ENCODE measurements at regions not wholly inside any gene's neighbourhood (a gene's known extent, or its start where the extent isn't known, plus 50 kb on each side); places are given as distances from the start of the nearest gene placed in this dataset.

DNA sequence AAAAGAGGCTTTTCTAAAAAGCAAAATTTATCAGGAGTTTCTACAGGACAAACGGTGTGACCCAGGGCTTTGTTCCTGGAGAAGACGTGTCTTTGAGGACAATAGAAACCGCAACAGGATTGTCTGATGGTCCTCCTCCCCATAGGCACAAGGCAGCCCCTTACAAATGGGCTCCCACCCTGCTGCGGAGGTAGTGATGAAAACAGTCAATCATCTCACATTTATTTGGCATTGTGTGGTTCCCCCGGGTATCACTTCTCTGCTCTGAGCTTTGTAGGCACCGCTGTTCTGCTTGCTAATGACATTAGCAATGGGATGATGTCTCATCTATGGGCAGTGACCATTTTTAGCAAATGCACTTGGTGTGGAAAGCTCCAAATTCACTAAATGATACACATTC lies 155.5 kb upstream of the TMPO start:
- H3K27ac ChIP-seq (ENCODE audit: low read depth, low read length, poor library complexity, severe bottlenecking): no peak overlapping the region
- no peaks in the 10 kb centered on the region for H3K79me2 ChIP-seq (ENCODE audit: insufficient read depth, low read length)
- H3K9ac ChIP-seq (ENCODE audit: low read length): no peak overlapping the region
- no peaks in the 10 kb centered on the region for H4K20me1 ChIP-seq (ENCODE audit: insufficient read depth, low read length)
- H3K9me3 ChIP-seq (ENCODE audit: low read length): no peaks in the 10 kb centered on the region
- no peak overlapping the region for H3K4me2 ChIP-seq (ENCODE audit: low read length)
- TF ChIP-seq, protein P1, sequence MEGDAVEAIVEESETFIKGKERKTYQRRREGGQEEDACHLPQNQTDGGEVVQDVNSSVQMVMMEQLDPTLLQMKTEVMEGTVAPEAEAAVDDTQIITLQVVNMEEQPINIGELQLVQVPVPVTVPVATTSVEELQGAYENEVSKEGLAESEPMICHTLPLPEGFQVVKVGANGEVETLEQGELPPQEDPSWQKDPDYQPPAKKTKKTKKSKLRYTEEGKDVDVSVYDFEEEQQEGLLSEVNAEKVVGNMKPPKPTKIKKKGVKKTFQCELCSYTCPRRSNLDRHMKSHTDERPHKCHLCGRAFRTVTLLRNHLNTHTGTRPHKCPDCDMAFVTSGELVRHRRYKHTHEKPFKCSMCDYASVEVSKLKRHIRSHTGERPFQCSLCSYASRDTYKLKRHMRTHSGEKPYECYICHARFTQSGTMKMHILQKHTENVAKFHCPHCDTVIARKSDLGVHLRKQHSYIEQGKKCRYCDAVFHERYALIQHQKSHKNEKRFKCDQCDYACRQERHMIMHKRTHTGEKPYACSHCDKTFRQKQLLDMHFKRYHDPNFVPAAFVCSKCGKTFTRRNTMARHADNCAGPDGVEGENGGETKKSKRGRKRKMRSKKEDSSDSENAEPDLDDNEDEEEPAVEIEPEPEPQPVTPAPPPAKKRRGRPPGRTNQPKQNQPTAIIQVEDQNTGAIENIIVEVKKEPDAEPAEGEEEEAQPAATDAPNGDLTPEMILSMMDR (IDR thresholded peaks at IDR 0.05; ENCODE audit: low read length): no peak
- no peak overlapping the region for H3K4me3 ChIP-seq (ENCODE audit: low read depth, low read length, poor library complexity, severe bottlenecking)
- no peak overlapping the region for H2AFZ ChIP-seq (ENCODE audit: low read length)
- no peaks in the 10 kb centered on the region for H3K4me1 ChIP-seq (ENCODE audit: insufficient read depth, low read length, severe bottlenecking)
- no peaks in the 10 kb centered on the region for H3K27me3 ChIP-seq (ENCODE audit: insufficient read depth, low read length)
- no peaks in the 10 kb centered on the region for H3K9me2 ChIP-seq (ENCODE audit: low read depth, low read length)
- H3K36me3 ChIP-seq (ENCODE audit: insufficient read depth, low read length): no peaks in the 10 kb centered on the region
- no peaks in the 10 kb centered on the region for H3F3A ChIP-seq (ENCODE audit: insufficient read depth, low read length)

DNA sequence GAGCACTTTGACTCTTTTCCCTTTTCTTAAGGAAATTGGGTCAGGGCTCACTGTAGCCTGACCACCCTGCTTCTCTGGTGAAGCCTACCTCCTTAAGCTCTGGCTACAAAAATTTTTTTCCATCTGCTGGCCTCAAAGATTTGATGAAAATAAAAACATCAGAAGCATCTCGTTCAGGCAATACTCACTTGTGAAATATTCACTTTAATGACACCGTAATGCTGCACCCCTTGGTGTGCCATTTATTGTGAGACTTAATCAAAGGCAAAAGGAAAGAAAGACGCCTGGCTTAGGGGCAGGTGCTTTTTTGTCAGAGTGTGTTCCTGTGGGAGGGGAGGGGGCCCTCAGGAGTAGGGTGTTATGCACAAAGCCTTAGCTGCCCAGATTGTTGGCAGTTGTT lies 155.0 kb upstream of the TMPO start:
- H3K9ac ChIP-seq (ENCODE audit: low read length): no peak overlapping the region
- H4K20me1 ChIP-seq (ENCODE audit: insufficient read depth, low read length): no peaks in the 10 kb centered on the region
- no peaks in the 10 kb centered on the region for H3K27me3 ChIP-seq (ENCODE audit: insufficient read depth, low read length)
- no peak overlapping the region for H3K4me3 ChIP-seq (ENCODE audit: low read depth, low read length, poor library complexity, severe bottlenecking)
- H3K4me2 ChIP-seq (ENCODE audit: low read length): no peak overlapping the region
- TF ChIP-seq EZH2 (IDR thresholded peaks at IDR 0.05; ENCODE audit: borderline replicate concordance, low read length): no peak
- TF ChIP-seq, protein P1 (IDR thresholded peaks at IDR 0.05; ENCODE audit: low read length): no peak
- no peak overlapping the region for H3K27ac ChIP-seq (ENCODE audit: low read depth, low read length, poor library complexity, severe bottlenecking)
- H3K36me3 ChIP-seq (ENCODE audit: insufficient read depth, low read length): no peaks in the 10 kb centered on the region
- H3K9me2 ChIP-seq (ENCODE audit: low read depth, low read length): no peaks in the 10 kb centered on the region
- no peaks in the 10 kb centered on the region for H3K4me1 ChIP-seq (ENCODE audit: insufficient read depth, low read length, severe bottlenecking)
- H3K9me3 ChIP-seq (ENCODE audit: low read length): no peaks in the 10 kb centered on the region
- no peak overlapping the region for H2AFZ ChIP-seq (ENCODE audit: low read length)
- no peaks in the 10 kb centered on the region for H3F3A ChIP-seq (ENCODE audit: insufficient read depth, low read length)
- H3K79me2 ChIP-seq (ENCODE audit: insufficient read depth, low read length): no peaks in the 10 kb centered on the region

DNA sequence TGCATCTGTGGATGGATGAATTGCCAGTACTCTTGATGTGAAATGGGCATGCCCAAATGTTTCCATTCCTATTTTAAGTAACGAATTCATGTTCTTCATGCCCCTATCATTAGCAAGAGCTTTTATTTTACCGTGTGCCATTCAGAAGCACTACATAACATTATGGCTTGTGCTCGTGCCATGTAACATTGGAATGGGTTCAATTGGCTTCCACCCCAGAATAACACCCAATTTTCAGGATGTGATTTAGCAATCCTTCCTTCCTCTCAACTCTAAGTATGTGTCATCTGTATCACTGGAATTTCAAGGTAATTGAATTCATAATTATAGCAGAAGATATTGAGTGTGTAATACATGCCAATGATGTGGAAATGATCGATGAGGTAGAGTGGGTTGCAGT lies 145.8 kb upstream of the TMPO start:
- TF ChIP-seq, protein P1 (IDR thresholded peaks at IDR 0.05; ENCODE audit: low read length): no peak
- TF ChIP-seq EZH2 (IDR thresholded peaks at IDR 0.05; ENCODE audit: borderline replicate concordance, low read length): no peak
- no peaks in the 10 kb centered on the region for H3K9me3 ChIP-seq (ENCODE audit: low read length)
- H3K4me3 ChIP-seq (ENCODE audit: low read depth, low read length, poor library complexity, severe bottlenecking): no peak overlapping the region
- H2AFZ ChIP-seq (ENCODE audit: low read length): no peak overlapping the region
- no peaks in the 10 kb centered on the region for H3K36me3 ChIP-seq (ENCODE audit: insufficient read depth, low read length)
- H3K4me2 ChIP-seq (ENCODE audit: low read length): no peak overlapping the region
- H3K27me3 ChIP-seq (ENCODE audit: insufficient read depth, low read length): no peaks in the 10 kb centered on the region
- no peaks in the 10 kb centered on the region for H3K4me1 ChIP-seq (ENCODE audit: insufficient read depth, low read length, severe bottlenecking)
- H3K9me2 ChIP-seq (ENCODE audit: low read depth, low read length): no peaks in the 10 kb centered on the region
- no peak overlapping the region for H3K9ac ChIP-seq (ENCODE audit: low read length)
- no peaks in the 10 kb centered on the region for H3K79me2 ChIP-seq (ENCODE audit: insufficient read depth, low read length)
- H4K20me1 ChIP-seq (ENCODE audit: insufficient read depth, low read length): no peaks in the 10 kb centered on the region
- no peaks in the 10 kb centered on the region for H3F3A ChIP-seq (ENCODE audit: insufficient read depth, low read length)
- H3K27ac ChIP-seq (ENCODE audit: low read depth, low read length, poor library complexity, severe bottlenecking): no peak overlapping the region
